Esophagus muscularis mucosa (tissue), 4 donors: ENCODE measurements at regions not wholly inside any gene's neighbourhood (a gene's known extent, or its start where the extent isn't known, plus 50 kb on each side); places are given as distances from the start of the nearest gene placed in this dataset.

Experiments
- EP300 ChIP-seq: sonication (generic); formaldehyde crosslinking; IDR thresholded peaks from one replicate; pipeline ENCODE4 v1.6.1; 2017; ENCODE audit warnings: antibody characterized with exemption
- POLR2A ChIP-seq: fragments of 450-650 bp; IDR thresholded peaks from one replicate; pipeline ENCODE4 v1.6.1; 2017; ENCODE audit warnings: antibody characterized with exemption, moderate library complexity, mild to moderate bottlenecking, low read depth
- POLR2AphosphoS5 ChIP-seq, 2 donors: sonication (generic); formaldehyde crosslinking; IDR thresholded peaks; one replicate each; pipeline ENCODE4 v1.6.1; 2017; ENCODE audit warnings: antibody characterized with exemption in 2 of 2
- TF ChIP-seq, protein P1 (sequence below), 3 experiments: fragments of 200-600 bp in 2 of 3; fragments of 450-650 bp in 1 of 3; sonication (generic) in 2 of 3; IDR thresholded peaks; one replicate each; pipeline ENCODE4 v1.5.1; 2017 to 2019; ENCODE audit warnings: antibody characterized with exemption in 3 of 3, mild to moderate bottlenecking in 2 of 3, moderate library complexity in 1 of 3

DNA sequence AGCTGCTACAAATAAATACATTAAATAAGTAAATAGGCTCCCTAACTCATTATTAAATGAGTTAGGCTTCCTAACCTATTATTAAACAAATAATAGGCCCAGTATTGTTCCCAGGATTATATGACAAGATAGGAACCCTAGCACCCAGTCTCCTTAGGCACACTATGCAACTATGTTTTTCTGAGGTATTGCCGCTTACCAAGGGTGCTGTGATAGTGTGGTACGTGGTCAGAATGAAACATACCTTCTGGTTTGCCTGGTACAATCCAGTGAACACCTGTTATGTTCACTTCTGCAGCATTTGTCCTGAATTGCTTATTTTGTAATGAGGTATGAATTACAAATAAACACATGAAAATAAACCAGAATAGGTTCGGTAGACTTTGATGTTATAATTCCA, 375.6 kb upstream of the GBE1 start:
- TF ChIP-seq EP300: no peak
- no peak for TF ChIP-seq POLR2A
- TF ChIP-seq, protein P1, sequence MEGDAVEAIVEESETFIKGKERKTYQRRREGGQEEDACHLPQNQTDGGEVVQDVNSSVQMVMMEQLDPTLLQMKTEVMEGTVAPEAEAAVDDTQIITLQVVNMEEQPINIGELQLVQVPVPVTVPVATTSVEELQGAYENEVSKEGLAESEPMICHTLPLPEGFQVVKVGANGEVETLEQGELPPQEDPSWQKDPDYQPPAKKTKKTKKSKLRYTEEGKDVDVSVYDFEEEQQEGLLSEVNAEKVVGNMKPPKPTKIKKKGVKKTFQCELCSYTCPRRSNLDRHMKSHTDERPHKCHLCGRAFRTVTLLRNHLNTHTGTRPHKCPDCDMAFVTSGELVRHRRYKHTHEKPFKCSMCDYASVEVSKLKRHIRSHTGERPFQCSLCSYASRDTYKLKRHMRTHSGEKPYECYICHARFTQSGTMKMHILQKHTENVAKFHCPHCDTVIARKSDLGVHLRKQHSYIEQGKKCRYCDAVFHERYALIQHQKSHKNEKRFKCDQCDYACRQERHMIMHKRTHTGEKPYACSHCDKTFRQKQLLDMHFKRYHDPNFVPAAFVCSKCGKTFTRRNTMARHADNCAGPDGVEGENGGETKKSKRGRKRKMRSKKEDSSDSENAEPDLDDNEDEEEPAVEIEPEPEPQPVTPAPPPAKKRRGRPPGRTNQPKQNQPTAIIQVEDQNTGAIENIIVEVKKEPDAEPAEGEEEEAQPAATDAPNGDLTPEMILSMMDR (IDR thresholded peaks at IDR 0.05): no peak
- no peak for TF ChIP-seq POLR2AphosphoS5 (IDR thresholded peaks at IDR 0.05)
